ENCODE measurements at regions not wholly inside any gene's neighbourhood (a gene's known extent, or its start where the extent isn't known, plus 50 kb on each side); places are given as distances from the start of the nearest gene placed in this dataset.
A peak's percentile ranks its signal among the peaks of the same experiment; 100 is the strongest.

GRCh38 chr2:236720974-236721540 is 151.4 kb downstream of the ACKR3 start:
- DNase-seq: peak; percentile 59

GRCh38 chr2:236724200-236724599 is 154.6 kb downstream of the ACKR3 start:
- DNase-seq: no peak

GRCh38 chr2:236726701-236727450 is 157.3 kb downstream of the ACKR3 start:
- DNase-seq: no peak

GRCh38 chr2:236728916-236729670 is 159.5 kb downstream of the ACKR3 start:
- no peak for DNase-seq

GRCh38 chr2:236730393-236730792 is 160.8 kb downstream of the ACKR3 start:
- no peak for DNase-seq

GRCh38 chr2:236731767-236732580 is 162.3 kb downstream of the ACKR3 start:
- DNase-seq: no peak

- DNase-seq: no peak
Measured at GRCh38 chr2:236733156-236733555, 163.5 kb downstream of the ACKR3 start.

GRCh38 chr2:236735825-236736238 is 166.2 kb downstream of the ACKR3 start:
- no peak for DNase-seq

GRCh38 chr2:236738030-236738429 is 168.4 kb downstream of the ACKR3 start:
- DNase-seq: no peak

- no peak for DNase-seq
Measured at GRCh38 chr2:236738896-236739295, 169.3 kb downstream of the ACKR3 start.

- no peak for DNase-seq
Measured at GRCh38 chr2:236739663-236740062, 170.0 kb downstream of the ACKR3 start.

GRCh38 chr2:236740506-236740905 is 170.9 kb downstream of the ACKR3 start:
- no peak for DNase-seq

- no peak for DNase-seq
Measured at GRCh38 chr2:236743039-236743920, 173.7 kb downstream of the ACKR3 start.

GRCh38 chr2:236743921-236744280 is 174.3 kb downstream of the ACKR3 start:
- no peak for DNase-seq

GRCh38 chr2:236744281-236744705 is 174.7 kb downstream of the ACKR3 start:
- DNase-seq: no peak

- DNase-seq: no peak
Measured at GRCh38 chr2:236744716-236745115, 175.1 kb downstream of the ACKR3 start.

GRCh38 chr2:236745420-236746210 is 176.0 kb downstream of the ACKR3 start:
- DNase-seq: no peak

- no peak for DNase-seq
Measured at GRCh38 chr2:236746833-236747232, 177.2 kb downstream of the ACKR3 start.

- DNase-seq: no peak
Measured at GRCh38 chr2:236747426-236747825, 177.8 kb downstream of the ACKR3 start.

- DNase-seq: no peak
Measured at GRCh38 chr2:236747925-236748324, 178.3 kb downstream of the ACKR3 start.

- DNase-seq: no peak
Measured at GRCh38 chr2:236748385-236748784, 178.8 kb downstream of the ACKR3 start.

All from NCI-H2029 treated with DMSO at 0.1 percent for 48 hours (cell line).